NCI-H2029 treated with DMSO at 0.1 percent for 48 hours (cell line): ENCODE measurements at regions not wholly inside any gene's neighbourhood (a gene's known extent, or its start where the extent isn't known, plus 50 kb on each side); places are given as distances from the start of the nearest gene placed in this dataset.
"Not testable (repeated sequence)": the region's sequence is repeated elsewhere in the genome, so short reads cannot be mapped to it uniquely, and the experiment has no call there.

Experiments used
- DNase-seq: peaks from one replicate; lab custom pipeline; 2025; lab: John Stamatoyannopoulos, UW

- DNase-seq = no peak
Measured at GRCh38 chr2:39872748-39873147, 93.7 kb upstream of the THUMPD2 start.

- no peak for DNase-seq
Measured at GRCh38 chr2:39871291-39871761, 92.3 kb upstream of the THUMPD2 start.

- no peak for DNase-seq
Measured at GRCh38 chr2:39870871-39871270, 91.8 kb upstream of the THUMPD2 start.

GRCh38 chr2:39867268-39867667 lies 88.2 kb upstream of the THUMPD2 start:
- no peak for DNase-seq

- no peak for DNase-seq
Measured at GRCh38 chr2:39865751-39866150, 86.7 kb upstream of the THUMPD2 start.

- not testable (repeated sequence) for DNase-seq
Measured at GRCh38 chr2:39863672-39864071, 84.6 kb upstream of the THUMPD2 start.

GRCh38 chr2:39860538-39860937 lies 81.5 kb upstream of the THUMPD2 start:
- no peak for DNase-seq

- no peak for DNase-seq
Measured at GRCh38 chr2:39858677-39859076, 79.6 kb upstream of the THUMPD2 start.

- DNase-seq = no peak
Measured at GRCh38 chr2:39855856-39856255, 76.8 kb upstream of the THUMPD2 start.

- DNase-seq = no peak
Measured at GRCh38 chr2:39854771-39855170, 75.7 kb upstream of the THUMPD2 start.

GRCh38 chr2:39852831-39853230 lies 73.8 kb upstream of the THUMPD2 start:
- DNase-seq = no peak

GRCh38 chr2:39851651-39852110 lies 72.6 kb upstream of the THUMPD2 start:
- DNase-seq = no peak

- DNase-seq = no peak
Measured at GRCh38 chr2:39851251-39851650, 72.2 kb upstream of the THUMPD2 start.

GRCh38 chr2:39849982-39850526 lies 71.0 kb upstream of the THUMPD2 start:
- no peak for DNase-seq

- no peak for DNase-seq
Measured at GRCh38 chr2:39849064-39849463, 70.0 kb upstream of the THUMPD2 start.

GRCh38 chr2:39845460-39846146 lies 66.5 kb upstream of the THUMPD2 start:
- DNase-seq = no peak

- DNase-seq = no peak
Measured at GRCh38 chr2:39839261-39839848, 60.3 kb upstream of the THUMPD2 start.

GRCh38 chr2:39838589-39838988 lies 59.5 kb upstream of the THUMPD2 start:
- DNase-seq = no peak

- peak; percentile 23 for DNase-seq
Measured at GRCh38 chr2:39837856-39838453, 58.9 kb upstream of the THUMPD2 start.

- DNase-seq = no peak
Measured at GRCh38 chr2:39836638-39837037, 57.6 kb upstream of the THUMPD2 start.

- DNase-seq = no peak
Measured at GRCh38 chr2:39834426-39834825, 55.4 kb upstream of the THUMPD2 start.

- DNase-seq = not testable (repeated sequence)
Measured at GRCh38 chr2:39830610-39831009, 51.6 kb upstream of the THUMPD2 start.
